NCI-H524 (cell line): ENCODE measurements at regions not wholly inside any gene's neighbourhood (a gene's known extent, or its start where the extent isn't known, plus 50 kb on each side); places are given as distances from the start of the nearest gene placed in this dataset.

Source experiments
- DNase-seq, 2 experiments: peaks; one replicate each; lab custom pipeline; 2025; lab: John Stamatoyannopoulos, UW

GRCh38 chr6:56346958-56347357 is 99.6 kb upstream of the COL21A1 start:
- DNase-seq = no peak

DNA sequence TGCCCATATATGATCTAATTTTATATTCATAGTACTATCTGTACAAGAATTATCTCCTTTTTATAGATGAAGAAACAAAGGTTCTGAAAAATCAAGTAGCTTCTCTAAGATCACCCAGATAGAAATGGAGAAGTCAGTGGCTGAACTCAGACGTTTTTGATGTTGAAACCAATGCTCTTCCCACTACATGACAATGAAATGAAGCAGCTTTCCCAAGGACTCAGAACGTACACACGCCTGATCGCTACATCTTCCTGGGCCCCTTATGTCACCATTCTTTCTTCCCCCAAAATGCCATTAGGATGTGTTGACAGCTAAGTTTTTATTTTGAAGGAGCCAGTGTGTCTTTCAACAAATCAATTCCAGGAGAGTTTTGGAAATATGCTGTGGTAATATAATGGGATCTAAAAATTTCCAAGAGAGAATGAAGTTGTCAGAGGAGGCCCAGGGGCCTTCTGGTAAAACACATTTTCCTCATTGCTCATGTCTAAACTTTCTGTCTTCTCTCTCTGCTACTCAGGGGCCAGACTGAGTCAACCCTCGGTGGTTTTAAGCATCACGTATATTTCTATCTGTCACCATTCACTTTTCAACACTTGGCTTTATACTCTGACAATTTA is 98.1 kb upstream of the COL21A1 start:
- no peak for DNase-seq

DNA sequence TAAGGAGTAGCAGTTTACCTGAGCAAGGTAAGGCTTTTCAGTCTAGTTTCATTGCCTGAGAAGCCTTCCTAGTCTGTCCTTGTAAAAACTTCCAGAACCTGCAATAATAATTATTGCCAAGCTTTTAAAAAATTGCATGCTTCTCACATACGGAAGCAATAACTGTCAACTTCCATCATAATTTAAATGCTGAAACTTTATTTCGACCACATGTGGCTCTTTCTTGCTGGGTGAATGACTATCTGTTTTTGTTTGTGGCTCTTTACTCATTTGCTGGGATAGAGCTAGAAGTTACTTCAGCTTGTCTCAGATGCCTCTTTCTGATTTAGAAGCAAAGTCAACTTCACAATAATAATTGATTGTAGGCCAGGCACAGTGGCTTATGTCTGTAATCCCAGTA is 95.9 kb upstream of the COL21A1 start:
- no peak for DNase-seq

DNA sequence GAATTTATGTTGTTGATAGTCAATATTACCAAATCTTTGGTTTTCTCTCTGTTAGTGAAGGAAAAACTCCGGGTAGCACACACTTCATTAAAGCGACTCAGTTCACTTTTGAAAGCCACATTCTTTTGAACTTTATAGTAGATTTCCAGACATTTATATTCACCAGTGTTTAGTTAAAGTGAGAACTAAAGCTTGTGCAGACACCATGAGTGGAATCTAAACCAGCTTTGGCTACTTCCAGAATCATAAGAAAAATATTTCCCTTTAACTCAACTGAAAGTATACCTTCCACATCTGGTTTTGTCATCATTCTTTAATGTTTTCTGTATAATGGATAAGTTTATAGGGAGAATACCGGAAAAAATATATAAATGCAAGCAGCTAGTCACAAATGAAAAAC is 92.1 kb upstream of the COL21A1 start:
- DNase-seq = no peak

DNA sequence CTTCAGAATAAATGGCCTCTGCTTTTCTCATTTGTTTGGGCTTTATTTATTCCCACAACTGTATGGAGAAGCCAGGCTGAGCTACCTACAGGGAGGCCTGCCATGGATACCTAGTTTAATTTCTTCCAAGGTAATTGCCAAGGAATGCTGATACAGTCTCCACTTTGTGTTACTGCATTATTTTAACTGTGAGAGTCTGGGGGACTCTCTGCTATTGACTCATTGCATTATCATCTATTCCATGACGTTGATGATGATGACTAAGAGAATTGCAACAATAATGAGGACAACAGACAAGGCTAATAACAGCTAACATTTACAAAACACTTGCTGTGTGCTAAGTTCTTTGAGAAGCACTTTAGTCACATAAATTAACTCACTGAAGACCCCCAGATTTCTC is 88.3 kb upstream of the COL21A1 start:
- no peak for DNase-seq

GRCh38 chr6:56334937-56335336 is 87.6 kb upstream of the COL21A1 start:
- no peak for DNase-seq

GRCh38 chr6:56329271-56330050 is 82.1 kb upstream of the COL21A1 start:
- no peak for DNase-seq

- no peak for DNase-seq
These were observed 81.3 kb upstream of the COL21A1 start for GRCh38 chr6:56328728-56329090.

- DNase-seq = no peak
These were observed 80.8 kb upstream of the COL21A1 start for GRCh38 chr6:56327946-56328727.

DNA sequence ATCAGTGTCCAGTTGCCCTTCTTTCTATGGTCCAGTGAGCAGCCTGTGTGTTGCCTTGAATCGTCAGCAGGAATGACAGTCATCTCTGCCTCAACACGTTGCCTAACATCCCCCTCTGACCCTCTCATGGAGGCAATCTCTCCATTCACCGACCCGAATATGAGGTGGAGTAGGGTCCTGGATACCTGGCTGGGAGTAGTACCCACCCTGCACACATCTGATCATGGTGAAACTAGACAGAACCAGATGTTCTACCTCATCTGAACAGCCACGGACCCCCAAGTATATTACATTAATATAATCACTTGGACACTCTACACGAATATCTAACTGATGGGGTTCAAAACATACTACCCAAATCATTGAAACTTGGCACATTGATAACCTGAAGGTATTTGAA is 77.0 kb upstream of the COL21A1 start:
- DNase-seq = no peak

DNA sequence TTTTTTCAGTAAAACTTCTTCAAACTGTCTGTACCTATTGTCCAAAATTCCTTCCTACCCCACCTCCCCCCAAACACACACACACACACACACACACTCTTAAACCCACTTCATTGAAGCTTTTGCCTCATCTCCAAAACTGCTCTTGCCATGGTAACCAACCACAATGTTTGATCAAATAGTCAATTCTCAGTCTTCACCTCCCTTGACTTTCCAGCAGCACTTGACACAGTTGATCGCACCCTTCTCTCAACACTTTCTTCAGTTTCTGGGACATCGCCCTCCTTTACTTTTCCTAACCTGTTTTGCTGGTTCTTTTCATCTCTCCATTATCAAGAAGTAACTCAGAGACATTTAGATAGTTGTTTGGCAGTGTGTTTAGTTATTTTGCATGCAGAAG is 71.5 kb upstream of the COL21A1 start:
- DNase-seq = no peak

DNA sequence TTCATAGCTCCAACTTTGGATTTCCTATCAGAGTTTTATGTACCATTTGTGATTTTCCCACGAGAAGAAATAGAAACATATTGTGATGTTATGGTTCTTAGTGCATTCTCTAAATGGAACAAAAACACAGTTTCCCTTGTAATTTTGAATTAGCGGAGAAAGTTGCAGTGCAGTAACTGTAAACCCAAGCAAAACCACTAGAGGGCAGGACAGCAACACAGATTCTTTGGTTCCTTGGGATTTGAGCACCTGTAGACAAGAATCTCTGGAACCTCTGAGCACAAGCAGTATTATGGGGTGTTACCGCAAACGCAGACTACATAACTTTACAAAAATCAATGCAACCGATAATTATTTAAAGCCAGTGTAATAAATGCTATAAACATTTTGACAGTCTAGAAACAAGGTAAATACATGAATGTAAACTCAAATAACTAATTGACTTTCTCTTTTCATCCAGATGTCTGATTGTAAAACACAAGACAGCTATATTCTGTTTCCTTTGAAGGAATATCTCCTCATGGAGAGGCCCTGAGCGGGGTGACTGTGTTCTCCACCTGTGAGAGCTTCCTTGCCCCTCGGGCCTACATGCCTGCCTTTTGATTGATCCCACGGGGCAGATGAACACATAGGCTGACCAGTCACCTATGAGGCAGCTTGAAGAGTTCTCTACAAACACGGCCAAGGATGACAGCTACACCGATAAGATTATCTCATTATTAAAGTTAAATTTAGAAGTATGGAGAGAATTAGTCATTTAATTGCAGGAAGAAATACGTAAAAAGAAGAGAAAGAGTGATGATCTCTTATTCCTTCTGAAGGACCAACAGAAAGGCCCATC is 67.5 kb upstream of the COL21A1 start:
- peak; percentile 1 to 63 for DNase-seq

DNA sequence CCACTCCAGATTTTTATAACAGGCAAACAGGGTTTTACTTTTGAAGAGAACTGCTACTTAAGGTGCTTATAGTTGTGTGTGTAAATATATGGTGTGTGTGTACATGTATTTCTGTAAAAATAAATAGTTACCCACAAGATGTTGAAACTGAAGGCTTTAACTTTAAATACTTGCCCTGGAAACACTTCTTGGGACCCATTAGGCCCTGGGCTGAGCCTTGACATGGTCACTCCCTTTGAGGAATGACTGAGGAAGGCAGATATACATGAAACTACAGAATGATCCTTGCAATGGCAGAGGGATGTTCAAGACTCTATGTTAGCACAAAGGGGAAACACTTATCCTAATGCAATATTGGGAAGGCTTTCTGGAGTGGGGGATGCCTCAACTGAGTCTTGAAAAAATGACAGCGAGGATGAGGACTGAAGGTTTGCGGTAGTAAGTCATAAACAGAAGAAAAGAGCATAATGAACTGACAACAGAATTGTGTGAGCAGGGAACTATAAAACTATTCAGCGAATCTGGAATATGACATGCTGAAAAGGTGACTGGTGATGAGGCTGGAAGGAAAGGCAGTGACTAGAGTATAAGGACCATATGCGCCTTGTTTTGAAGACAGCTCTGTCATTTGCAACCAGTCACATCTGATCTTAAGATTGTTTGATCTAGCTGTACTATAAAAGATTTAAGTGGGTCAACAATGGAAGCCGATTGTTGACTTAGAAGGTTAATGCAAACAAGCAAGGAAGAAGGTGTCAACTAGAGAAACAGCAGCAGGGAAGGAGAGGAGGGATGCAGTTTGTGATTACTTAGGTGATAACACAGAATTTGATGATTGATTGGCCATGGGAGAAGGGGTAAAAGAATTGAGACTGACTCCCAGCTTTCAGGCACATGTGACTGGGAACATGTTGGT is 64.4 kb upstream of the COL21A1 start:
- no peak for DNase-seq

DNA sequence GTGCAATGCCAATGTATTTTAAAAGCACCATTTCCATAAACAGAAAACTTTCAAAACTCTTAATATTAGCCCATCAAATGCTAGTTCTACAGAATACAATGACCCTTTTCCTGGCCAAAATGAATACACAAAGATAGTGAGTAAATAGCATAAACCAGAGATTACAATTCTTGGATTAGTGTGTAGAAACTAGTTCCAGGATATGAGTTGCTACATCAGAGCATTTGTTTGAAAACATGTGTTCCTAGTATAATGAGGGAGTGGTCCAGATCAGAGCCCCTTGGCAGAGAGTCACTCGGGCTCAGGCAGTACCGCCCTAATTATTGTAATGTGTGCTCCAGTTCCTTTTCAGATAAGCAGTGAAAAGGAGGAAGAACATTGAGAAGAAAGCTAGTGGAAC is 63.7 kb upstream of the COL21A1 start:
- no peak for DNase-seq

DNA sequence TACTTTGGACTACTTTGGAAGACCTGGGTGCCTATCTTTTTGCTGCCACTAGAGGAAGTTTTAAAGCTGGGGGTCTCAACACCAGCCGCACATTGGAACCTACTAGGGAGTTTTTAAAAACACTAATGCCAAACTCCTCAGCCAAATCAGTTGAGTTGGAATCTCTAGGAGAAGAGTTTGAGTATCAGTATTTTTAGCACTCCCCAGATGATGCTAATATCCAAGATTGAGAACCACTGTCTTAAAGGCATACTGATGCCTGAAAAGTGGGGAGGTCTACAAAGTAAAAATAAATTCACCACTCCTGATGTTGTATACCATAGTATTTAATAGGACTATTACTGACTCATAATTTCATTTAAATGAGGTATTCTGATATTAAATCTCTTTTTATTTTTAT is 62.9 kb upstream of the COL21A1 start:
- no peak for DNase-seq

- no peak for DNase-seq
These were observed 52.5 kb upstream of the COL21A1 start for GRCh38 chr6:56299916-56300315.

DNA sequence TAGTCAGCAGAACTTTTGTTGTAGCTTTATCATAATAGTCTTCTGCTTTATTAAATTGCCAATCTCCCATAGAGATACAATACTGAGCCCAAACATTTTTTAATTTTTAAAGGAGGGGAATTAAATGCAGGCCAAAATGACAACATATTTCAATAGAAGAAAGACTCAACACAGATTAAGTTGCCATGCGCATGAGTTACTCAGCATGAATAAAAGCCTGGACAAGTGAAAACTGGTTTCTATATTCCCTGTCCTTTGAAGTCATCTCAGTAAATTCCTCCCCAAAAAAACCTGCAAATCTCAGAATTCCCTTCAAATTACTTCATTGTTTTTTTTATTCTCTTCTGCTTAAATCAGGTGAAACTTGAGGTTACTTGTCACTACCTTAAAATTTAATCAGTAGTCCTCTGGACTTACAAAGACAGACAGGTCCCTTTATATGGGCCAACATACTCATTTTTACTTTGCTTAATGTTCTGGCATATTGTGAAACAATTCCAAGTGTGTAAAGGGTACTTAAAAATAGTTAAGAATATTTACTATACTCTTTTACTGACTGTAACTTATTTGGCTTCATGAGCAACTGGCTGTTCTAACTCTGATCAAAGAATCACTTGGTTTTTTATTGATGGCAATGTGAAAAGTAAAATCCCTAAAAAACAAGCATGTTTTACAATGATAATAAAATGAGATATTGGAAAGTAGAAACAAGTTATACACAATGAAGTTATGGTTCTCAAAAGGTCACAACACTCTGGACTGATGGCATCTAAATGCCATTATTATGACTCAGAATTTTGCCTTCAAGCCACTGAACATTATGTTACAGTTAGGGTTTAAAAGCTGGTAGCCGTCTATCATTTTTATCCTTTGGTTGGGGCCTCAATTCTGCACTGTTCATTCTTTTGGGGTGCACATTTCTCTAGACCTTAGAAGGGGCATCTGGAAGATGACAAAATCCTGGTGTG is 49.9 kb upstream of the COL21A1 start:
- DNase-seq = no peak
